ENCODE measurements at regions not wholly inside any gene's neighbourhood (a gene's known extent, or its start where the extent isn't known, plus 50 kb on each side); places are given as distances from the start of the nearest gene placed in this dataset.

GRCh38 chr2:8026381-8026780 lies 655.5 kb upstream of the ID2 start:
- Histone ChIP-seq H3K36me3 (no peaks in the 10 kb centered on the region), H3K9me3 (no peaks in the 10 kb centered on the region), H3K27ac (no peak overlapping the region), H3K27me3 (replicated peaks; ENCODE audit: insufficient read depth) (no peaks in the 10 kb centered on the region), H3K4me3 (no peak overlapping the region), H3K4me1 (ENCODE audit: control insufficient read depth in 1 of 2, low read depth in 2 of 2) (peaks cover 0 to 8% of the 10 kb centered on the region in 2 donors)
- no peak for TF ChIP-seq CTCF (IDR thresholded peaks at IDR 0.05)
- DNase-seq (ENCODE audit: low spot score) (no peak), ATAC-seq (ENCODE audit: insufficient number of reproducible peaks, low FRiP score, low read depth) (no peak)

GRCh38 chr2:8027387-8027786 lies 654.5 kb upstream of the ID2 start:
- Histone ChIP-seq H3K4me1 (ENCODE audit: control insufficient read depth in 1 of 2, low read depth in 2 of 2) (peaks cover 0 to 2% of the 10 kb centered on the region in 2 donors), H3K27ac (no peak overlapping the region), H3K9me3 (no peaks in the 10 kb centered on the region), H3K36me3 (no peaks in the 10 kb centered on the region), H3K27me3 (replicated peaks; ENCODE audit: insufficient read depth) (no peaks in the 10 kb centered on the region), H3K4me3 (no peak overlapping the region)
- ATAC-seq (ENCODE audit: insufficient number of reproducible peaks, low FRiP score, low read depth): no peak
- TF ChIP-seq CTCF (IDR thresholded peaks at IDR 0.05): no peak
- no peak for DNase-seq (ENCODE audit: low spot score)

- Histone ChIP-seq H3K27ac (no peak overlapping the region), H3K4me3 (no peak overlapping the region), H3K36me3 (no peaks in the 10 kb centered on the region), H3K4me1 (ENCODE audit: control insufficient read depth in 1 of 2, low read depth in 2 of 2) (no peaks in the 10 kb centered on the region), H3K9me3 (no peaks in the 10 kb centered on the region), H3K27me3 (replicated peaks; ENCODE audit: insufficient read depth) (no peaks in the 10 kb centered on the region)
- ATAC-seq (ENCODE audit: insufficient number of reproducible peaks, low FRiP score, low read depth) (no peak), DNase-seq (ENCODE audit: low spot score) (no peak)
- no peak for TF ChIP-seq CTCF (IDR thresholded peaks at IDR 0.05)
Measured at GRCh38 chr2:8028036-8028435, 653.8 kb upstream of the ID2 start.

GRCh38 chr2:8028436-8028835 lies 653.4 kb upstream of the ID2 start:
- no peaks in the 10 kb centered on the region for H3K36me3 ChIP-seq
- H3K4me3 ChIP-seq: no peak overlapping the region
- TF ChIP-seq CTCF (IDR thresholded peaks at IDR 0.05): no peak
- no peak overlapping the region for H3K27ac ChIP-seq
- no peak for DNase-seq (ENCODE audit: low spot score)
- no peak for ATAC-seq (ENCODE audit: insufficient number of reproducible peaks, low FRiP score, low read depth)
- H3K27me3 ChIP-seq (replicated peaks; ENCODE audit: insufficient read depth): no peaks in the 10 kb centered on the region
- H3K9me3 ChIP-seq: no peaks in the 10 kb centered on the region
- no peaks in the 10 kb centered on the region for H3K4me1 ChIP-seq (ENCODE audit: control insufficient read depth in 1 of 2, low read depth in 2 of 2)

GRCh38 chr2:8028981-8029380 lies 652.9 kb upstream of the ID2 start:
- DNase-seq (ENCODE audit: low spot score): no peak

More at GRCh38 chr2:8028981-8029380, 652.9 kb upstream of the ID2 start:
- Histone ChIP-seq H3K9me3 (no peaks in the 10 kb centered on the region), H3K27me3 (replicated peaks; ENCODE audit: insufficient read depth) (no peaks in the 10 kb centered on the region), H3K27ac (no peak overlapping the region), H3K36me3 (no peaks in the 10 kb centered on the region), H3K4me1 (ENCODE audit: control insufficient read depth in 1 of 2, low read depth in 2 of 2) (no peaks in the 10 kb centered on the region), H3K4me3 (no peak overlapping the region)
- TF ChIP-seq CTCF (IDR thresholded peaks at IDR 0.05): no peak
- ATAC-seq (ENCODE audit: insufficient number of reproducible peaks, low FRiP score, low read depth): no peak

Data from thoracic aorta (tissue), 2 donors.